HS-27A (cell line): ENCODE measurements at regions not wholly inside any gene's neighbourhood (a gene's known extent, or its start where the extent isn't known, plus 50 kb on each side); places are given as distances from the start of the nearest gene placed in this dataset.

Source experiments
- DNase-seq: peaks from one replicate; pipeline ENCODE4 v3.0.0-alpha.2; 2012; ENCODE audit warnings: low read depth, missing footprints

DNA sequence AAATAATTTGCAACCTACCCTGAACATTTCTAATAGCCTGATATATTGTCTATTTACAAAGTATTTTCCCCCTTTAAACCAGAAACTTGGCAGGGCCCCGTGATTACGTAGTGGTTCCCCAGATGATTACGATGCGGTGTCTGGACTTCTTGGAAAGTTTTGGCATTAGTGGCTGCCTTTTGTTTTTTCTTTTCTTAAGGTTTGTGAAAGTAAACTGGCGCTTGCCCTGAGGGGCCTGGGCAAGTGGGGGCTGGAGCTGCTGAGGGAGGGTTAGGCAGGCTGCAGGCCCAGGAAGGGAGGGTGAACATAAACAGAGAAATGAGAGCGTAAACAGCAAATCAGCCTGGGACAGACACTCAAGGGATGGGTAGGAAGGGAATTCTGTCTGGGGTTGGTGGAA is 123.6 kb upstream of the MSX1 start:
- DNase-seq, result no peak

- DNase-seq, result no peak
Measured at GRCh38 chr4:4735136-4735750, 124.2 kb upstream of the MSX1 start.

DNA sequence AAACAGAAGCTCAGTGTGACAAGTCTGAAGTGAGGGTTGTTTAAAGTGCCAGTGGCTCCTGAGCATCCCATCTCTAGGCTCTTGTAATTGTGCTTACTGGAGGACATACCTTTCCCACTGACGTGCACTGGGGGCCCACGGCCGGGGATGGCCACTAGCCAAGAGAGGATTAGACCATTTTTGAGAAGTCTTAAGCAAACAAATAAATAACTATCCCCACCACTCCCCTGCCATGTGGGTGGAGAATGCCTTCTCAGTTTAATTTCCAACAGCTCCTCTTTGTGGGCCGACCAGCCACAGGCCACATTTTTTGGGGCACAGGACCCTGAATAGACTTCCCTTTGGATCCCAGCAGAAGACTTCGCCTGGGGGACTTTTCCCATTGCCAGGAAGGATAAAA is 125.0 kb upstream of the MSX1 start:
- no peak for DNase-seq

DNA sequence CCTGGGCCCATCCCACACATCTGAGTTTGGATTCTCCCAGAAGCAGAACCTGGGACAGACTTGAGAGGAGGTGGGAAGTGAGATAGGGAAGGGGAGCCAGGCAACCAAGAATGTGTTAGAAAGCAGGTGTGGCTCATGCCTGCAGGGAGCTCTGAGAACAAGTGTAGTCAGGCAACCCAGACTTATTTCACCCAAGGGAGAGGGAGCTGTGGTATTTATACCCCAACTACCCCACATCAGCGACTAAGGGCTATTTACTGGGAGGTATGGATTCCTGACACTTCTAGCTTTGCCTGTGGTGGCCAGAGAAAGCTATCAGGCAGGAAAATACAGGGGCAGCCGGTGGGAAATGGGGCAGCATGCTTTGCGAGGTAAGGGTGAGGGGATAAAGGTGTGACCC is 125.8 kb upstream of the MSX1 start:
- no peak for DNase-seq

GRCh38 chr4:4730249-4730648 is 129.2 kb upstream of the MSX1 start:
- DNase-seq, result no peak

DNA sequence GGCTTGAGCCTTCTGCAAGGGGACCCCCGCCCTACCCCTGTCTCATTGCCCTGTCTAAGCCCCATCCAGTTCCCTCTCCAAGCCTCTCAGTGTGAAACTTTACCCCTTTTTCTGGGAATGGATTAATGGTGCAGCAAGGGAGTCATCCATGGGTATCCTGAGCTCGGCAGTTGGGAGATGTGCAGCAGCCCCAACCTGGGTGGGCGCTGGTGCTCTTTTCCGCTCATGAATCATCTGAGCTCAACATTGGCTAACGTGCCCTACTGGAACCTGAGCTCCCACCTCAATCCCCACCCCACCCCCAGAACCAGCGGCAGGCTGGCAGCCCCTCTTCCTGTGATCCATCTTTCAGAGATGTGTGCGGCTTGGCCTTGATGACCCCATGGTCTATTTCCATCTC is 130.3 kb upstream of the MSX1 start:
- DNase-seq, result no peak

GRCh38 chr4:4727536-4727935 is 131.9 kb upstream of the MSX1 start:
- DNase-seq, result no peak

DNA sequence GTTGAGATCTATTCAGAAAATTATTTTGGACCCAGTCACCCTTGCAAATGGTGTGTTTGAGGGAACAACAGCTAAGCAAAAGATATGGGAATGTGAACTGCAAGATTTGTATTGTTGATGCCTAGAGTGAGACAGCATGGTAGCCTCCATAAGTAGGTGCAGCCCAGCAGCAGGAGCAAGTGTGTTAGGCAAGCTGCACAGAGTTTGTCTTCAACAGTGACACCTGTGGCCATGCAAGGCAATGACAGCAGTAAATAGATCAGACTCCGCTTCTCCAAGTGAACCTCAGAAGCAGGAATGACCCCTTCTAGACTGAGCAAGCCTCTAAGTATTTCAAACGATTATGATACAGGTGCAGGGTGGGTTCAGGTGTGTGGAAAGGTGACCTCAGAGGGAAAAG is 133.4 kb upstream of the MSX1 start:
- no peak for DNase-seq

DNA sequence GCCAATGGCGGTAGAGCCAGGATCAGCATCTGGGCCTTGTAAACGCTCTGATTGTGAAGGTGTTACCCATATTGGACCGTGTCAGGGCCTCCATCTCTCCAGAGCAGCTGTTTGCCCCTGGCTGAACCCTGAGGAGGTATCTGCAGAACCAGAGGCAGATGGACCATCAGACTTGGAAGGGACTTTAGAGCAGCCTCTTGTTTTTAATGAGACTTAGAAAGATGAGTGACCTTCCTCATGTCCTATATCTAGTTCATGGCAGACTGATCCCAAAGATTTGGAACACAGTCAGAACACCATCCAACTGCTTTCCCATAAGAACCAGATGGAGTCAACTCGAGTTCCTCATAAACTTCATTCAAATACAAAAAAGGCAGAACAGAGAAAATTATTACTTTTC is 135.1 kb upstream of the MSX1 start:
- no peak for DNase-seq

GRCh38 chr4:4721636-4722035 is 137.8 kb upstream of the MSX1 start:
- no peak for DNase-seq

DNA sequence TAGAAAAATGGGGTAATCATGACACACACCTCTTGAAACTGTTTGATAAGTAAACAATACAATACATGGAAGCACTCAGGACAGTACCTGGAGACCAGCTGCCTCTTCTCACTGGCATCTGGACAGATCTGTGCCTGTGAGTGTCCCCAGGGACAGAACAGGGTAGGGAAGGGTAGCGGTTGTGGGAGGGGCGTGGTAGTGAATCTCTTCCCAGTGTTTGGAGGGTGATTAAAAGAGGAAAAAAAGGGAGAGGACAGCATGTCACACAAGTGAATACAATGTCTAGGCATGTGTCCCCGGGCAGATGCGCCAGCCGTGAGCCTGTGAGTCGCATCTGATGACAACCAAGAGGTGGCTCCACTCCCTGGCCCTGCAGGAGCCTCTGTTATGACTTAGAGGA is 138.8 kb upstream of the MSX1 start:
- no peak for DNase-seq

GRCh38 chr4:4719436-4719835 is 140.0 kb upstream of the MSX1 start:
- DNase-seq, result no peak

- no peak for DNase-seq
Measured at GRCh38 chr4:4717692-4718091, 141.8 kb upstream of the MSX1 start.

- DNase-seq, result no peak
Measured at GRCh38 chr4:4714331-4714730, 145.1 kb upstream of the MSX1 start.

DNA sequence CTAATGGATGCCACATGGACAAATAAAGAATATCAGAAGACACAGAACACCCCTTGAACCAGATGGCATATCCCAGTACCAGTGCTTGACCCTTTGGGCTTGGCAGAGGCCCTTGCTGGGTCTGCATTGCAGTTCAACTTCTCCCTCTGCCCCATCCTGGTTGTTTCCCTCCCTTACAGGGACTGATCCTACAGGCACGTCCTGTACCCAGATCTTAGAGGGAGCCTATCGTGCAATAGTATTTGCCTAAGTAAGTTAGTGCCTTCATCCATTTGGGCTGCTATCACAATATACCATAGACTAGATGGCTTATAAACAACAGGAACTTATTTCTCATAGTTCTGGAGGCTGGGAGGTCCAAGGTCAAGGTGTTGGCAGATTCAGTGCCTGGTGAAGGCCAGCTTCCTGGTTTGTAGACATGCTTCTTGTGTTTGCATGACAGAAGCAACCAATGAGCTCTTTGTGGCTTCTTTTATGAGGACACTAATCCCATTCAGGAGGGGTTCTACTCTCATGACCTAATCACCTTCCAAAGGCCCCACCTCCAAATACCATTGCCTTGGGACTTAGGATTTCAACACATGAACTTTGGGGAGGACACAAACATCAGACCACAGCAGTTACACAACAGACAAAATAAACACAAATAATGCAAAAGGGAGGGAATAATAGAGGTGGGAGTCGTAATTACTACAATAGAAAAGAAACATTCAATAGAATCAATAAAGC is 146.5 kb upstream of the MSX1 start:
- DNase-seq, result no peak

DNA sequence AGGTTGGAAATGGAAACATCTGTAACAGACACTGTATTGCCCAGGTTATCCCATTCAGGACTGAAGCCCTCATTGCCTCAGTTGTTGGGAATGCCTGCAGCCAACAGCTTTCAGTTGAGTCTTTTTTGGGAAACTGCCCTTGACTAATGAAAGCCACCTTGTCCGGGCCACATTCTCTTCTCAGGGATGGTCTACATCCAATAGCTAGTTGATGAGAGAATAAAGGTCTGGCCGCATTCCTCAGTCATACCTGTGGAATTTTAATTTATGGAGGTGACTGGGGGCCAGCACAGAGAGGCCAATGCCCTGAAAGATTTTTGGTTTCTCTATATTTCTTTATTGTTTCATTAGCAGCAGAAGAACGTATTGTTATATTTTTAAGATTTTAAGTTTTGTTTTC is 147.6 kb upstream of the MSX1 start:
- DNase-seq, result no peak

GRCh38 chr4:4709736-4710135 is 149.7 kb upstream of the MSX1 start:
- no peak for DNase-seq

DNA sequence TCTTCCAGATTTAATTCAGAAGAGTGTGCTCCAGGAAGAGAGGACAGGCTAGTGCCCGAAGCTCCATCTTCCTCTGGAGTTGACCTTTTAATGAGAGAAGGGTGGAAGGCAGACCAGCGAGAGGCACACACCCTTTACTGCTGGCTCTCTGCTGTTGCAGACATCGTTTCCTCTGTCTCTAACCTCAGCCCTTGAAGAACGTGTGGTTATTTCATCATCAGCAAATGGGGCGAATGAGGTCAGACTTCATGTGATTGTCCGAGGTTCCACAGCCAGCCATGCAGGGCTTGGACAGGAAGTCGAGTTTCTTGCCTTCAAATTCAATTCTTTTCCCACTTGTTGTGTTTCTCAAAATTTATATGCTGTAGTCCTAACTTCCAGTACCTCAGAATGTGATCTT is 155.2 kb upstream of the MSX1 start:
- DNase-seq, result no peak

- DNase-seq, result no peak
Measured at GRCh38 chr4:4697584-4697983, 155.7 kb upstream of the STX18 start.

- no peak for DNase-seq
Measured at GRCh38 chr4:4696530-4696929, 154.7 kb upstream of the STX18 start.

DNA sequence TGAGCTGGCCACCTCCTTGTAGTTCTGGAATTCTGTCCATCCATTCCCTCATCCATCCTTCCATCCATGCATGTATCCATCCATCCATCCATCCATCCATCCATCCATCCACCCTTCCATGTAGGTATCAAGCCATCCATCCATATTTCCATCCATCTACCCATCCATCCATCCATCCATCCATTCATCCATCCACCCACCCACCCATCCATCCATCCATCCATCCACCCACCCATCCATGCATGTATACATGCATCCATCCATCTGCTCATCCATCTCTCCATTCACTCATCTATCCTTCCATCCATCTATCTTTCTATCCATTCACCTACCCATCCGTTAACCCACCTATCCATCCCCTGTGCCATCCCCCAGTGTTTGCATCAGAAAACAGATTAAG is 153.6 kb upstream of the STX18 start:
- no peak for DNase-seq

GRCh38 chr4:4694827-4695226 is 153.0 kb upstream of the STX18 start:
- no peak for DNase-seq

- no peak for DNase-seq
Measured at GRCh38 chr4:4694296-4694772, 152.5 kb upstream of the STX18 start.

DNA sequence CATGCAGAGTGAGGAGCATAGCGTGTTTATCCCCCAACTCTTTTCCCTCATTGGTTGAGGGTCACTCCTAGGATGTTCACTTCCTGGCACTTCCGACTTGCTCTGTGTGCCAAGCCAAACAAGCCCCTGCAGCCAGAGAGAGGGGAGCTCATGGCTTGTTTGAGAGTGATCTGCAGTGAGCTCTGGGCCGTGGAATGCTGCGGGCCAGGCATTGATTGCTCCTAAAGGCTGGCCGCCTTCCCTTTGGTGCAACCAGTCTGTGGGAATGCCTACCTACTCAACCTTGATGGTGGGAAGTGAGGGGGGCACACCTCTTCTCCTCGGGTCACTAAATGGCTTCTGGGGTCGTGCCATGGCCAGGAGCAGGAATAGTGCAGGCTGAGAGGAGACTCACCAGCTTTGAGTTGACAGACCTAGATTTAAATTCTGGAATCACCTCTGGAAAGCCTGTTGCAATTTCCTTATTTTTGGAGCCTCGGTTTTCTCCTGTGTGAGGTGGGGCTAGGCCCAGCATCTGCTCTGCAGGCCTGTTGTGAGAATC is 152.0 kb upstream of the STX18 start:
- DNase-seq, result no peak
